Osteocyte (in vitro differentiated cells): ENCODE measurements at regions not wholly inside any gene's neighbourhood (a gene's known extent, or its start where the extent isn't known, plus 50 kb on each side); places are given as distances from the start of the nearest gene placed in this dataset.

Experiments used
- DNase-seq: peaks from one replicate; pipeline ENCODE4 v3.0.0; 2021; ENCODE audit warnings: mixed read lengths; ENCODE audit not compliant: unreplicated experiment; ENCODE audit errors: extremely low spot score
- H3K27ac Mint-ChIP-seq: one replicate; pipeline ENCODE4 v1.8.0; 2021; ENCODE audit warnings: mild to moderate bottlenecking, mixed read lengths; ENCODE audit not compliant: unreplicated experiment
- H3K27me3 Mint-ChIP-seq: one replicate; pipeline ENCODE4 v1.8.0; 2021; ENCODE audit warnings: mixed read lengths; ENCODE audit not compliant: unreplicated experiment
- H3K36me3 Mint-ChIP-seq: one replicate; pipeline ENCODE4 v1.8.0; 2021; ENCODE audit warnings: mixed read lengths; ENCODE audit not compliant: unreplicated experiment
- H3K4me1 Mint-ChIP-seq: one replicate; pipeline ENCODE4 v1.8.0; 2021; ENCODE audit warnings: mixed read lengths; ENCODE audit not compliant: unreplicated experiment
- H3K4me3 Mint-ChIP-seq: one replicate; pipeline ENCODE4 v1.8.0; 2021; ENCODE audit warnings: mild to moderate bottlenecking, moderate library complexity, mixed read lengths; ENCODE audit not compliant: unreplicated experiment
- H3K9me3 Mint-ChIP-seq: one replicate; pipeline ENCODE4 v1.8.0; 2021; ENCODE audit warnings: mixed read lengths; ENCODE audit not compliant: unreplicated experiment
- TF ChIP-seq, protein P1 (sequence below): fragments of 200-600 bp; sonication (generic); IDR thresholded peaks from 2 replicates; pipeline ENCODE4 v1.5.0; 2021; ENCODE audit warnings: antibody characterized with exemption, mild to moderate bottlenecking, moderate library complexity

DNA sequence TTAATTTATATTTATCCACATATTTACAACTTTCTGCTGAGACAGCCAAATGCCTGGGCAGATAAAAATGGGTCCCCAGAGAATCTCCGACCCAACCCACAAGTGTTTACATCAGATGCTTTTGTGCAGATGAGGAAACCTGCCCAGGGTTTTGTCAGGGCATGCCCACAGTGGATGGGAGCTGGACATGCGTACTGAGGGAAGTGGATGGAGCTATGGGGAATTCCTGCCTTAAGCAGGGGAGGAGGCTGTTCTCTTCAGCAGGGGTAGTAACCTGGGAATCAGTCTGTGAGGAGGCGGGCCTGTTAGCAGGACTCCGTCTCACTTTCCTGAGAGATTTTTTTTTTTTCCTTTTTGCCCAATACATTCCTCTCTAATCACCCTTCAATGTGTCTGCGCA lies 122.9 kb downstream of the RFC3 start:
- H3K27ac Mint-ChIP-seq, result no peak overlapping the region
- H3K9me3 Mint-ChIP-seq, result no peaks in the 10 kb centered on the region
- H3K27me3 Mint-ChIP-seq, result no peaks in the 10 kb centered on the region
- no peak for DNase-seq
- TF ChIP-seq, protein P1, sequence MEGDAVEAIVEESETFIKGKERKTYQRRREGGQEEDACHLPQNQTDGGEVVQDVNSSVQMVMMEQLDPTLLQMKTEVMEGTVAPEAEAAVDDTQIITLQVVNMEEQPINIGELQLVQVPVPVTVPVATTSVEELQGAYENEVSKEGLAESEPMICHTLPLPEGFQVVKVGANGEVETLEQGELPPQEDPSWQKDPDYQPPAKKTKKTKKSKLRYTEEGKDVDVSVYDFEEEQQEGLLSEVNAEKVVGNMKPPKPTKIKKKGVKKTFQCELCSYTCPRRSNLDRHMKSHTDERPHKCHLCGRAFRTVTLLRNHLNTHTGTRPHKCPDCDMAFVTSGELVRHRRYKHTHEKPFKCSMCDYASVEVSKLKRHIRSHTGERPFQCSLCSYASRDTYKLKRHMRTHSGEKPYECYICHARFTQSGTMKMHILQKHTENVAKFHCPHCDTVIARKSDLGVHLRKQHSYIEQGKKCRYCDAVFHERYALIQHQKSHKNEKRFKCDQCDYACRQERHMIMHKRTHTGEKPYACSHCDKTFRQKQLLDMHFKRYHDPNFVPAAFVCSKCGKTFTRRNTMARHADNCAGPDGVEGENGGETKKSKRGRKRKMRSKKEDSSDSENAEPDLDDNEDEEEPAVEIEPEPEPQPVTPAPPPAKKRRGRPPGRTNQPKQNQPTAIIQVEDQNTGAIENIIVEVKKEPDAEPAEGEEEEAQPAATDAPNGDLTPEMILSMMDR, result no peak
- H3K36me3 Mint-ChIP-seq, result no peaks in the 10 kb centered on the region
- no peak overlapping the region for H3K4me3 Mint-ChIP-seq
- peaks cover 7% of the 10 kb centered on the region for H3K4me1 Mint-ChIP-seq

DNA sequence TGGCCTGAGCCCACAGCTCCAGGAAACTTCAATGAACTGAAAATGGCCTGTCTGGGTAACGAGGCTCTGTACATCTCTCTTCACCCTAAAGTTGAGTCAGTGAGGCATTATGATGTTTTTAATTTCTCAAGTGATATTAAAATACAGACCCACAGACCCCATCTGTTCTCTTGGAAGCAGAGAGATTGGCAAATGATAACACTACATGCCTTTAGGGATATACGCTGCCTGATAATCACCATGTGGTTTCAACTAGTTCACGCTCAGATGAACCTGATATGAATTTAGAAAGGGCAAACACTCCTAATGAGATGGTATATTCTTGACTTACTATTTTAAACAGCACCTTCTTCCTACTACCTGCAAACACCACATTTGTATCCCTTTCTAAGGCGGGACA lies 127.5 kb downstream of the RFC3 start:
- Mint-ChIP-seq H3K4me3 (no peak overlapping the region), H3K36me3 (no peaks in the 10 kb centered on the region)

DNA sequence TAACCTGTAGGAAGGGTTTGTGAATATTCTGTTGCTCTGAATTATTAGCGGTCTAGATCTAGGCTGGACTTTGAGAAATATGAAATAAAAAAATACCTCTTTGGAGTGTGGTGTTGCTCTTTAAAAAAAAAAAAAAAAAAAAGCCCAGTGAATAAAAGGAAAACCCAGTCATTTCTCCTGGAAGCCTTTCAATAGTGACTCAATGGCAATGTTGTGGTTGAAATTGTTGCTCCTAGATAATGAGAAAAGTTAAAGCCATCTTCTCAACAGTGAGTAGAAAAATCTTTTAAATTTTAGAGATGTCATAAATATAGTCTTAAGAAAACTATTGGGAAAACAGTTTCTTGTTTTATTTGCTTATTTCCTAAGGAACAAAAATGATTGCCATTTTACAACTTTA lies 135.3 kb downstream of the RFC3 start:
- Mint-ChIP-seq H3K36me3 (no peaks in the 10 kb centered on the region), H3K4me1 (no peaks in the 10 kb centered on the region), H3K9me3 (no peaks in the 10 kb centered on the region), H3K27ac (no peak overlapping the region), H3K4me3 (no peak overlapping the region), H3K27me3 (no peaks in the 10 kb centered on the region)
- TF ChIP-seq, protein P1, result no peak
- no peak for DNase-seq

More for the DNA sequence above, 127.5 kb downstream of the RFC3 start:
- H3K27ac Mint-ChIP-seq, result no peak overlapping the region
- H3K27me3 Mint-ChIP-seq, result no peaks in the 10 kb centered on the region
- TF ChIP-seq, protein P1, result no peak
- no peak for DNase-seq
- H3K9me3 Mint-ChIP-seq, result peaks cover 8% of the 10 kb centered on the region
- peaks cover 7% of the 10 kb centered on the region for H3K4me1 Mint-ChIP-seq

DNA sequence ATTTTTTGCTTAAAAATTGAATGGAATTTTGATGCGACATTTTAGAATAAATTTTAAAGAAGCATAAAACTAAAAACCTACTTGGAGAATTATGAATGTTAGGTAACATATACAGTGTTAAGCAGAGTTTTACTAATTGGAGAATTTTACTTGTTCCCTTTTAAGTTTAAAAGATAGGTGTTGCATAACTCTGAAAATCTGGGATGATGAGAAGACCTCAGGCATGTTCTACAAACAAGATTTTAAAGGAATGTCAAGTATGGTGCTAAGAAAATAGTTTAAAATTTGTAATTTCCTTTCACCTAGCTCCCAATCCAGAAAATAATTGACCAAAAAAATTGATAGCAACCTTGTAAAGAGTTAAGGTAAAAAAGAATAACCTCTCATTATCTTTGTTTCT lies 135.8 kb downstream of the RFC3 start:
- Mint-ChIP-seq H3K4me3 (no peak overlapping the region), H3K27me3 (no peaks in the 10 kb centered on the region), H3K4me1 (no peaks in the 10 kb centered on the region), H3K9me3 (no peaks in the 10 kb centered on the region), H3K36me3 (no peaks in the 10 kb centered on the region), H3K27ac (no peak overlapping the region)
- DNase-seq, result no peak
- TF ChIP-seq, protein P1, result no peak

DNA sequence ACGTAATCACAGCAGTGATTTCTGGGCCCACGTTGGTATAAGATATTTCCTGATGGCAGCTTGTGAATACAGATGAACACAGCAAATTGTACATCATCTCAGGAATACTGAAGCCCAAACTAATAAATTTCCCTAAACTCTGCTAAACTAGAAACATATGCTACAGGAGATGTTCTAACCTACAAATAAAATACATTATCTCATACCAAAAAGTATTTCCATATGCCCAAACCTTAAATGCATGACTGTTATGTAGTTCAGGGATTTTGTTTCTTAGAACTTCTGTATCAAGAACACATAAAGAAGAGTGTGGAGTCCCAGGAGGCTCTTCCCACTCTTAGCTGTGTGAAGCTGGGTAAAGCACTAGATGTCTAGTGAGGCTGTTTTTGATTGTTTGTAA lies 138.4 kb downstream of the RFC3 start:
- no peak for DNase-seq
- Mint-ChIP-seq H3K27me3 (no peaks in the 10 kb centered on the region), H3K4me1 (no peaks in the 10 kb centered on the region), H3K27ac (no peak overlapping the region), H3K36me3 (no peaks in the 10 kb centered on the region), H3K9me3 (no peaks in the 10 kb centered on the region), H3K4me3 (no peak overlapping the region)
- TF ChIP-seq, protein P1, result no peak
